ENCODE measurements at regions not wholly inside any gene's neighbourhood (a gene's known extent, or its start where the extent isn't known, plus 50 kb on each side); places are given as distances from the start of the nearest gene placed in this dataset.

GRCh38 chr16:80350061-80350460, 190.7 kb upstream of the DYNLRB2 start:
- H3K9ac ChIP-seq (replicated peaks; ENCODE audit: extremely low read depth, insufficient read depth, low read length) = no peak overlapping the region
- POLR2A ChIA-PET = no interaction called here
- H2AFZ ChIP-seq (ENCODE audit: low read depth, low read length) = no peak overlapping the region
- TF ChIP-seq POLR2A (IDR thresholded peaks at IDR 0.05; ENCODE audit: low read depth, low read length) (no peak), MAX (IDR thresholded peaks at IDR 0.05; ENCODE audit: insufficient read depth, insufficient read length) (no peak), GATA2 (IDR thresholded peaks at IDR 0.05; ENCODE audit: insufficient read depth, insufficient read length, low read depth, low read length) (no peak), JUN (IDR thresholded peaks at IDR 0.05; ENCODE audit: borderline replicate concordance, insufficient read depth, insufficient read length, low read depth) (no peak), MYC (IDR thresholded peaks at IDR 0.05; ENCODE audit: low read depth, low read length) (no peak), EZH2 (IDR thresholded peaks at IDR 0.05; ENCODE audit: borderline replicate concordance, low read depth, low read length, severe bottlenecking) (no peak)
- intact Hi-C loops (cut with micrococcal nuclease) = no loop called here
- H4K20me1 ChIP-seq (replicated peaks; ENCODE audit: control insufficient read depth, extremely low read depth, insufficient read depth, low read length) = no peaks in the 10 kb centered on the region
- no peak overlapping the region for H3K27ac ChIP-seq (ENCODE audit: insufficient read depth, low read depth, low read length)
- dilution Hi-C loops (cut with MboI; ENCODE audit: extremely low pct_ligation_motif_present, low sequenced_read_pairs) = no loop called here
- no peaks in the 10 kb centered on the region for H3K36me3 ChIP-seq (ENCODE audit: control insufficient read depth in 2 of 2, extremely low read depth in 1 of 2, insufficient read depth in 2 of 2, low read length in 2 of 2)
- DNase-seq (ENCODE audit: low read depth, low spot score) = no peak
- CTCF ChIA-PET = interaction anchor here (0.9 kb wide), 1 partner anchor 19 kb away, joined by 3 read pairs; no protein-coding TSS in a partner anchor
- H3K9me1 ChIP-seq (replicated peaks; ENCODE audit: control insufficient read depth, extremely low read depth, insufficient read depth, low read length) = no peaks in the 10 kb centered on the region
- no peaks in the 10 kb centered on the region for H3K79me2 ChIP-seq (ENCODE audit: control insufficient read depth, insufficient read depth, low read length)
- H3K4me2 ChIP-seq (ENCODE audit: insufficient read depth, low read length) = no peak overlapping the region
- no peak overlapping the region for H3K4me3 ChIP-seq (replicated peaks in 1 of 3; ENCODE audit: insufficient read depth in 1 of 3, low read depth in 1 of 3, low read length in 3 of 3)
- H3K27me3 ChIP-seq (ENCODE audit: control insufficient read depth in 2 of 2, insufficient read depth in 2 of 2, low read length in 2 of 2) = no peaks in the 10 kb centered on the region
- no TSS peak for BruUV-seq (replicated peaks)
- FAIRE-seq = no peak
- no peaks in the 10 kb centered on the region for H3K9me3 ChIP-seq (replicated peaks; ENCODE audit: control insufficient read depth, insufficient read depth, low read length)
- no peaks in the 10 kb centered on the region for H3K4me1 ChIP-seq (ENCODE audit: control insufficient read depth, extremely low read depth, insufficient read depth, low read length)

GRCh38 chr16:80347900-80348299, 192.9 kb upstream of the DYNLRB2 start:
- no peak overlapping the region for H3K9ac ChIP-seq (replicated peaks; ENCODE audit: extremely low read depth, insufficient read depth, low read length)
- dilution Hi-C loops (cut with MboI; ENCODE audit: extremely low pct_ligation_motif_present, low sequenced_read_pairs) (no loop called here), intact Hi-C loops (cut with micrococcal nuclease) (no loop called here)
- no peak overlapping the region for H3K27ac ChIP-seq (ENCODE audit: insufficient read depth, low read depth, low read length)
- H3K9me1 ChIP-seq (replicated peaks; ENCODE audit: control insufficient read depth, extremely low read depth, insufficient read depth, low read length) = no peaks in the 10 kb centered on the region
- H2AFZ ChIP-seq (ENCODE audit: low read depth, low read length) = no peak overlapping the region
- CTCF ChIA-PET = no interaction called here
- H3K79me2 ChIP-seq (ENCODE audit: control insufficient read depth, insufficient read depth, low read length) = no peaks in the 10 kb centered on the region
- no peaks in the 10 kb centered on the region for H3K36me3 ChIP-seq (ENCODE audit: control insufficient read depth in 2 of 2, extremely low read depth in 1 of 2, insufficient read depth in 2 of 2, low read length in 2 of 2)
- BruUV-seq (replicated peaks) = no TSS peak
- DNase-seq (ENCODE audit: low read depth, low spot score) (peak; percentile 41), FAIRE-seq (no peak)
- H3K4me1 ChIP-seq (ENCODE audit: control insufficient read depth, extremely low read depth, insufficient read depth, low read length) = no peaks in the 10 kb centered on the region
- H3K9me3 ChIP-seq (replicated peaks; ENCODE audit: control insufficient read depth, insufficient read depth, low read length) = no peaks in the 10 kb centered on the region
- TF ChIP-seq GATA2 (IDR thresholded peaks at IDR 0.05; ENCODE audit: insufficient read depth, insufficient read length, low read depth, low read length) (no peak), MAX (IDR thresholded peaks at IDR 0.05; ENCODE audit: insufficient read depth, insufficient read length) (no peak), JUN (IDR thresholded peaks at IDR 0.05; ENCODE audit: borderline replicate concordance, insufficient read depth, insufficient read length, low read depth) (no peak), CTCF (IDR thresholded peaks at IDR 0.05; ENCODE audit: extremely low read depth in 1 of 2, insufficient read depth in 1 of 2, low read depth in 1 of 2, low read length in 2 of 2) (no peak), EZH2 (IDR thresholded peaks at IDR 0.05; ENCODE audit: borderline replicate concordance, low read depth, low read length, severe bottlenecking) (no peak)
- POLR2A ChIA-PET = no interaction called here
- H3K4me2 ChIP-seq (ENCODE audit: insufficient read depth, low read length) = no peak overlapping the region
- no peak overlapping the region for H3K4me3 ChIP-seq (replicated peaks in 1 of 3; ENCODE audit: insufficient read depth in 1 of 3, low read depth in 1 of 3, low read length in 3 of 3)
- H4K20me1 ChIP-seq (replicated peaks; ENCODE audit: control insufficient read depth, extremely low read depth, insufficient read depth, low read length) = no peaks in the 10 kb centered on the region
- no peaks in the 10 kb centered on the region for H3K27me3 ChIP-seq (ENCODE audit: control insufficient read depth in 2 of 2, insufficient read depth in 2 of 2, low read length in 2 of 2)

Measured in endothelial cell of umbilical vein (primary cell).